Sigmoid colon (tissue), 6 donors: ENCODE measurements at regions not wholly inside any gene's neighbourhood (a gene's known extent, or its start where the extent isn't known, plus 50 kb on each side); places are given as distances from the start of the nearest gene placed in this dataset.

Experiments
- DNase-seq: peaks from one replicate; pipeline ENCODE4 v3.0.0-alpha.2; 2019
- H3K27ac ChIP-seq, 4 donors: fragments of 200-600 bp; sonication (generic); one replicate each; pipeline ENCODE4 v1.5.1; 2016 to 2019; ENCODE audit warnings: mild to moderate bottlenecking in 1 of 4
- H3K27me3 ChIP-seq, 3 donors: fragments of 200-600 bp; sonication (generic); one replicate each; pipeline ENCODE4 v1.5.1; 2019; ENCODE audit warnings: mild to moderate bottlenecking in 1 of 3
- H3K36me3 ChIP-seq, 4 donors: fragments of 200-600 bp; sonication (generic); one replicate each; pipeline ENCODE4 v1.5.1; 2016 to 2019
- H3K4me1 ChIP-seq, 4 donors: fragments of 200-600 bp; sonication (generic); one replicate each; pipeline ENCODE4 v1.5.1; 2017 to 2019
- H3K4me3 ChIP-seq, 4 donors: fragments of 200-600 bp; sonication (generic); one replicate each; pipeline ENCODE4 v1.5.1; 2017 to 2019; ENCODE audit warnings: mild to moderate bottlenecking in 2 of 4, moderate library complexity in 1 of 4
- H3K9me3 ChIP-seq, 4 donors: fragments of 200-600 bp in 3 of 4; sonication (generic) in 3 of 4; one replicate each; pipeline versions ENCODE4 v1.5.1 to v1.6.1; 2013 to 2019
- CTCF ChIP-seq, 4 experiments: fragments of 450-650 bp in 3 of 4; fragments of 200-600 bp in 1 of 4; IDR thresholded peaks; one replicate each; pipeline ENCODE4 v1.5.1; 2016 to 2019; ENCODE audit warnings: antibody characterized with exemption in 4 of 4, mild to moderate bottlenecking in 3 of 4, moderate library complexity in 2 of 4
- EP300 ChIP-seq, 4 donors: sonication (generic); formaldehyde crosslinking; IDR thresholded peaks; one replicate each; pipeline ENCODE4 v1.6.1; 2017; ENCODE audit warnings: antibody characterized with exemption in 4 of 4
- POLR2A ChIP-seq, 2 donors: fragments of 450-650 bp; IDR thresholded peaks; one replicate each; pipeline ENCODE4 v1.6.1; 2016; ENCODE audit warnings: antibody characterized with exemption in 2 of 2, mild to moderate bottlenecking in 2 of 2, moderate library complexity in 2 of 2
- POLR2AphosphoS5 ChIP-seq, 4 donors: sonication (generic); formaldehyde crosslinking; IDR thresholded peaks; one replicate each; pipeline ENCODE4 v1.6.1; 2017; ENCODE audit warnings: antibody characterized with exemption in 4 of 4
- WGBS, 2 donors: extraction: QIAGEN DNeasy Blood & Tissue Kit; methylation state at CpG; one replicate each; pipeline ENCODE4 v1.1.7; 2013; 5-methylcytosine and 5-hydroxymethylcytosine counted together
- intact Hi-C: fragments of 100-400 bp; cut with DNase I; formaldehyde crosslinking; loops from one replicate; pipeline ENCODE4 v1.15.1; 2023
- donor health status: healthy with polysubstance abuse.
- donor health status: healthy.

- 39 to 68% methylated on average over 3 of the region's 3 CpGs for WGBS, 2 donors
- no peak for DNase-seq
These were observed 99.7 kb upstream of the REG3A start for GRCh38 chr2:79259296-79259695.

GRCh38 chr2:79253243-79253774 lies 93.8 kb upstream of the REG3A start:
- DNase-seq, result no peak
- TF ChIP-seq EP300 (IDR thresholded peaks at IDR 0.05) (no peak), CTCF (IDR thresholded peaks at IDR 0.05) (no peak), POLR2AphosphoS5 (IDR thresholded peaks at IDR 0.05) (no peak), POLR2A (IDR thresholded peaks at IDR 0.05) (no peak)

More at GRCh38 chr2:79259296-79259695, 99.7 kb upstream of the REG3A start:
- Histone ChIP-seq H3K4me1 (no peaks in the 10 kb centered on the region), H3K4me3 (no peak overlapping the region), H3K27me3 (no peaks in the 10 kb centered on the region), H3K36me3 (no peaks in the 10 kb centered on the region), H3K9me3 (no peaks in the 10 kb centered on the region), H3K27ac (no peak overlapping the region)
- intact Hi-C loops, result no loop called here
- TF ChIP-seq CTCF (IDR thresholded peaks at IDR 0.05), result no peak
- TF ChIP-seq POLR2AphosphoS5 (IDR thresholded peaks at IDR 0.05), result no peak
- no peak for TF ChIP-seq EP300 (IDR thresholded peaks at IDR 0.05)
- TF ChIP-seq POLR2A (IDR thresholded peaks at IDR 0.05), result no peak

GRCh38 chr2:79250656-79251055 lies 91.1 kb upstream of the REG3A start:
- intact Hi-C loops, result no loop called here
- WGBS, 2 donors, result 71 to 76% methylated on average over 5 of the region's 5 CpGs

More at GRCh38 chr2:79253243-79253774, 93.8 kb upstream of the REG3A start:
- Histone ChIP-seq H3K27me3 (no peaks in the 10 kb centered on the region), H3K9me3 (no peaks in the 10 kb centered on the region), H3K36me3 (no peaks in the 10 kb centered on the region), H3K27ac (no peak overlapping the region), H3K4me3 (no peak overlapping the region), H3K4me1 (no peaks in the 10 kb centered on the region)
- intact Hi-C loops, result no loop called here
- whole genome bisulfite sequencing, 2 donors, result 81 to 84% methylated on average over 2 of the region's 2 CpGs

GRCh38 chr2:79248776-79249175 lies 89.2 kb upstream of the REG3A start:
- no peaks in the 10 kb centered on the region for H3K9me3 ChIP-seq
- no peaks in the 10 kb centered on the region for H3K4me1 ChIP-seq
- H3K4me3 ChIP-seq, result no peak overlapping the region
- WGBS, 2 donors, result 86 to 87% methylated on average over 1 of the region's 1 CpG
- no peak for TF ChIP-seq POLR2A (IDR thresholded peaks at IDR 0.05)
- TF ChIP-seq CTCF (IDR thresholded peaks at IDR 0.05), result no peak
- TF ChIP-seq EP300 (IDR thresholded peaks at IDR 0.05), result no peak
- no peak for TF ChIP-seq POLR2AphosphoS5 (IDR thresholded peaks at IDR 0.05)
- no peak overlapping the region for H3K27ac ChIP-seq
- no peaks in the 10 kb centered on the region for H3K36me3 ChIP-seq
- no peak for DNase-seq
- H3K27me3 ChIP-seq, result no peaks in the 10 kb centered on the region
- intact Hi-C loops, result no loop called here

More at GRCh38 chr2:79250656-79251055, 91.1 kb upstream of the REG3A start:
- Histone ChIP-seq H3K4me1 (no peaks in the 10 kb centered on the region), H3K9me3 (no peaks in the 10 kb centered on the region), H3K36me3 (no peaks in the 10 kb centered on the region), H3K27ac (no peak overlapping the region), H3K27me3 (no peaks in the 10 kb centered on the region), H3K4me3 (no peak overlapping the region)
- no peak for DNase-seq
- no peak for TF ChIP-seq CTCF (IDR thresholded peaks at IDR 0.05)
- TF ChIP-seq EP300 (IDR thresholded peaks at IDR 0.05), result no peak
- no peak for TF ChIP-seq POLR2AphosphoS5 (IDR thresholded peaks at IDR 0.05)
- no peak for TF ChIP-seq POLR2A (IDR thresholded peaks at IDR 0.05)

- no peak for TF ChIP-seq POLR2A (IDR thresholded peaks at IDR 0.05)
- no peak for TF ChIP-seq EP300 (IDR thresholded peaks at IDR 0.05)
- TF ChIP-seq POLR2AphosphoS5 (IDR thresholded peaks at IDR 0.05), result no peak
- no peak for TF ChIP-seq CTCF (IDR thresholded peaks at IDR 0.05)
- Histone ChIP-seq H3K27ac (no peak overlapping the region), H3K9me3 (no peaks in the 10 kb centered on the region), H3K4me3 (no peak overlapping the region), H3K36me3 (no peaks in the 10 kb centered on the region), H3K27me3 (no peaks in the 10 kb centered on the region), H3K4me1 (no peaks in the 10 kb centered on the region)
- 35 to 41% methylated on average over 2 of the region's 2 CpGs for WGBS, 2 donors
- DNase-seq, result no peak
- intact Hi-C loops, result no loop called here
These were observed 75.6 kb upstream of the REG3A start for GRCh38 chr2:79235135-79235534.
